Colonic mucosa (tissue), 4 donors: ENCODE measurements at regions not wholly inside any gene's neighbourhood (a gene's known extent, or its start where the extent isn't known, plus 50 kb on each side); places are given as distances from the start of the nearest gene placed in this dataset.
"Not testable (repeated sequence)": the region's sequence is repeated elsewhere in the genome, so short reads cannot be mapped to it uniquely, and the experiment has no call there.

Experiments
- DNase-seq: peaks from one replicate; pipeline ENCODE4 v3.0.0-alpha.2; 2020
- H3K27ac ChIP-seq: fragments of 200-600 bp; one replicate; pipeline ENCODE4 v1.8.0; 2021
- H3K27me3 ChIP-seq: fragments of 200-600 bp; one replicate; pipeline ENCODE4 v1.8.0; 2021
- H3K36me3 ChIP-seq: fragments of 200-600 bp; one replicate; pipeline ENCODE4 v1.8.0; 2021
- H3K4me1 ChIP-seq: fragments of 200-600 bp; one replicate; pipeline ENCODE4 v1.8.0; 2021; ENCODE audit warnings: mild to moderate bottlenecking
- H3K4me3 ChIP-seq: fragments of 200-600 bp; one replicate; pipeline ENCODE4 v1.8.0; 2021
- H3K9ac ChIP-seq, 2 donors: one replicate each; pipeline ENCODE4 v1.7.0; 2013; ENCODE audit warnings: control low read depth in 2 of 2, low read depth in 2 of 2, low read length in 2 of 2
- H3K9me3 ChIP-seq: fragments of 200-600 bp; one replicate; pipeline ENCODE4 v1.8.0; 2021
- intact Hi-C: fragments of 100-400 bp; cut with DNase I; formaldehyde crosslinking; loops from one replicate; pipeline ENCODE4 v1.14.1; 2022
- TF ChIP-seq, protein P1 (sequence below): fragments of 200-600 bp; IDR thresholded peaks from one replicate; pipeline ENCODE4 v1.8.0; 2022; ENCODE audit warnings: antibody characterized with exemption, mild to moderate bottlenecking
- donor health status: healthy.
- donor health status: DM: no; HTN: no; CAD: no.
- donor health status: DM: no; HTN: no; CAD: no.

DNA sequence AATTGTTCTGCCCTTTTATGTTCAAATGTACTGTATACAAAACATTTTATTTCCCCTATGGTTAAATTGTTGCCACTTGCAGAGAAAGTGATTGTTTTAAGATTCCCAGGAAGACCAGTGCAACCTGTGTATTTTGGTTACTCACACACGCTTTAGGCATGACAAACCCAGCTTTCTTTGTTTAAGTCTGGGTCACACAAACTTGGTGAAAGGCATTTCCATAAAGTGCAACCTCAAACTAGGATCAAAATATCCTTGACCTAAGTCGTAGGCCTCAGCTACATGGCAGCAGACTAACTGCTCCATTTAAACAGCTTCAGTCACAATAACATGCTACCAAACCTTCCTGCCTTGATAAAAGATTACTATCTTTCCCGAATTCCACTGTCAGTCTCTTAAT, 639.0 kb upstream of the PRR20A start:
- no peaks in the 10 kb centered on the region for H3K4me1 ChIP-seq
- no peaks in the 10 kb centered on the region for H3K27me3 ChIP-seq
- no peaks in the 10 kb centered on the region for H3K36me3 ChIP-seq
- TF ChIP-seq, protein P1, sequence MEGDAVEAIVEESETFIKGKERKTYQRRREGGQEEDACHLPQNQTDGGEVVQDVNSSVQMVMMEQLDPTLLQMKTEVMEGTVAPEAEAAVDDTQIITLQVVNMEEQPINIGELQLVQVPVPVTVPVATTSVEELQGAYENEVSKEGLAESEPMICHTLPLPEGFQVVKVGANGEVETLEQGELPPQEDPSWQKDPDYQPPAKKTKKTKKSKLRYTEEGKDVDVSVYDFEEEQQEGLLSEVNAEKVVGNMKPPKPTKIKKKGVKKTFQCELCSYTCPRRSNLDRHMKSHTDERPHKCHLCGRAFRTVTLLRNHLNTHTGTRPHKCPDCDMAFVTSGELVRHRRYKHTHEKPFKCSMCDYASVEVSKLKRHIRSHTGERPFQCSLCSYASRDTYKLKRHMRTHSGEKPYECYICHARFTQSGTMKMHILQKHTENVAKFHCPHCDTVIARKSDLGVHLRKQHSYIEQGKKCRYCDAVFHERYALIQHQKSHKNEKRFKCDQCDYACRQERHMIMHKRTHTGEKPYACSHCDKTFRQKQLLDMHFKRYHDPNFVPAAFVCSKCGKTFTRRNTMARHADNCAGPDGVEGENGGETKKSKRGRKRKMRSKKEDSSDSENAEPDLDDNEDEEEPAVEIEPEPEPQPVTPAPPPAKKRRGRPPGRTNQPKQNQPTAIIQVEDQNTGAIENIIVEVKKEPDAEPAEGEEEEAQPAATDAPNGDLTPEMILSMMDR: no peak
- no peaks in the 10 kb centered on the region for H3K9me3 ChIP-seq
- no peak overlapping the region for H3K9ac ChIP-seq
- no peak overlapping the region for H3K4me3 ChIP-seq
- H3K27ac ChIP-seq: no peak overlapping the region
- intact Hi-C loops: no loop called here
- no peak for DNase-seq

DNA sequence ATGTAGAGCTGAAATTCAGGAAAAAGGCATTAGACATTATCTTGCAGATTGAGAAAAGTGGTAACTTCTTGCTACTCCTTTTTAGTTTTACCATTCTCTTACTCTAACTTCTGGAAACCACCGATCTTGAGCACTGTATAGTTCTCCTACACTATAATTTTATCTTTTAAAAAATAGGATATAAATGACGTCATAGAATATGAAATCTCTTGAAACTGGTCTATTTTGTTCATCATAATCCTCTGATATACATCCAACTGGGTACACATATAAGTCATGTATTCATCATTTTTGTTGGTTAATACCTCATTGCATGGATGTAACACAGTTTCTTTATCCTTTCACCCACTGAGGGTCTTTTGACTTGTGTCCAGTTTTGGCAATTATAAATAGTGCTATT, 629.9 kb upstream of the PRR20A start:
- TF ChIP-seq, protein P1: no peak
- no peak overlapping the region for H3K4me3 ChIP-seq
- no peaks in the 10 kb centered on the region for H3K4me1 ChIP-seq
- intact Hi-C loops: no loop called here
- no peak overlapping the region for H3K27ac ChIP-seq
- no peak for DNase-seq
- no peaks in the 10 kb centered on the region for H3K27me3 ChIP-seq
- no peaks in the 10 kb centered on the region for H3K9me3 ChIP-seq
- no peaks in the 10 kb centered on the region for H3K36me3 ChIP-seq
- no peak overlapping the region for H3K9ac ChIP-seq

DNA sequence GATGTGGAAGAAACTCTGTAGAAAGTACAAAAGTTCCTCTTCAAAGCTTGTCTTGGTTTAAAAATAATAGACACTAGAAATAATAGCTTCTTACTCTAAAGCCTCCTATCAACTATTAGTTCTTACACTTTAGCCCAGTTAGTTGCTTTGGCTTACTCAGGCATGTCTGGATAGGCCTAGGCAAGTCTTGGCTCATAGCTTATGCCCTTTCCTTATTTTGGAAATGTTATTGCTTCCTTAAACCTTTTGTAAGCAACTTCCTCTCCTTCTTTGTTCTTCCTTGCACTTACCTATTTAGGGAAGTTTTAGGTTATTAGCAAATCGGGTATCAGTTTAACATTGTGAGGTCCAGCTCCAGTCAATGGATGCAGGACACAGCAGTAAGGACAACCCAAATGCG, 628.4 kb upstream of the PRR20A start:
- H3K4me1 ChIP-seq, intact Hi-C loops: not testable (repeated sequence)

DNA sequence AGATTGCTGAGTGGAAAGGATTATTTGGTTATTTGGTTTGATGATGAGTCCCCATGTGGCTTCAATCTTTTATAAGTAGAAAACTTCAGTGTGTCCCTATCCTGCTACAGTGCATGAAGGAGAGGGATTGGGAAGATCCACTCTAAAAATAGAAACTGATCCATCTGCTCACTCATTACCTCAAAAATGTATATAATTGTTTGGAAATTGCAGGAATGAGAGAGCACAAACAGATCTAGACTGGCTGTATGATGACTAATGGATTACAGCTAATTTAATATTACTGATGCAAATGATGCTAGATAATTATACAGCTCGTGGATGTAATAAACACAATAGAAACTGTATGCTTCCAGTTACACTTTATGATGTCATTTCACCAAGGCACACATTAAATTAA, 625.3 kb upstream of the PRR20A start:
- Histone ChIP-seq H3K27ac (no peak overlapping the region), H3K4me3 (no peak overlapping the region), H3K9ac (no peak overlapping the region), H3K36me3 (no peaks in the 10 kb centered on the region), H3K9me3 (no peaks in the 10 kb centered on the region), H3K27me3 (no peaks in the 10 kb centered on the region), H3K4me1 (no peaks in the 10 kb centered on the region)
- DNase-seq: no peak
- TF ChIP-seq, protein P1: no peak
- intact Hi-C loops: no loop called here

More for the DNA sequence above, 628.4 kb upstream of the PRR20A start:
- H3K9me3 ChIP-seq, H3K27me3 ChIP-seq, H3K36me3 ChIP-seq, H3K9ac ChIP-seq, H3K27ac ChIP-seq, DNase-seq, H3K4me3 ChIP-seq: not testable (repeated sequence)

DNA sequence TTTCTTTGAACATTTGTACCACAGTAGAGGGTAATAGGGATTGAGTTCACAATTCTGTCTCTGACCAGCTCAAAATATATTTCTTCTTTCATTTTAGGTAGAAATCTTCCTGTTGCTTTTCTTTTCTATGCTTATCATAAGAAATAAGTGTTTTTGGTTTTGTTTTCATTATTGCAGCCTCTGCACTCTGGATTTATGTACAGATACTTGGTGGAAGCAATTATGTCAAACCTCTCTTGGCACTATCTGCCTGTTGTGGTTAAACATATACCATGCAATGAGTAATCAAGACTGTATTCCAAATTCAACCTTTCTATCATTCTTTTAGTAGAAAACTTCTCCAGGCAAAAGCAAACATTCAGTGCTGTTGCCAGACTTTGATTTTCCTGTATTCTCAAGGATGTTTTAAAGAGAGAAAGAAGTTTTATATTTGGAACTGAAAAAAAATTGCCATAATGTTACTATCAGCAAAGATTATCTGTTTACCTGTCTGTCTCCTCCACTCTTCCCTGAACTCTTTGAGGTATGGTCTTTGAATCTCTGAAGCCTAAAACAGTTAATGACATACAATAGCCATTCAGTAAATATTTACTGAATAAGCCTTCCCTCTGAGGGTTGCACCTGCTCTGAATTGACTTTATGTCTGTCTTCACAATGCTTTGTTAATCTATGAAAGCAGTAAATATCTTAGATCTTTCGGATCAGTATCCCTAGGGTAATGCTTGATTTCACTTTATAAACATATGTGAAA, 612.5 kb upstream of the PRR20A start:
- Histone ChIP-seq H3K4me3 (no peak overlapping the region), H3K9me3 (no peaks in the 10 kb centered on the region), H3K36me3 (no peaks in the 10 kb centered on the region), H3K9ac (no peak overlapping the region), H3K4me1 (no peaks in the 10 kb centered on the region), H3K27me3 (no peaks in the 10 kb centered on the region), H3K27ac (no peak overlapping the region)
- DNase-seq: no peak
- intact Hi-C loops: no loop called here
- TF ChIP-seq, protein P1: no peak

DNA sequence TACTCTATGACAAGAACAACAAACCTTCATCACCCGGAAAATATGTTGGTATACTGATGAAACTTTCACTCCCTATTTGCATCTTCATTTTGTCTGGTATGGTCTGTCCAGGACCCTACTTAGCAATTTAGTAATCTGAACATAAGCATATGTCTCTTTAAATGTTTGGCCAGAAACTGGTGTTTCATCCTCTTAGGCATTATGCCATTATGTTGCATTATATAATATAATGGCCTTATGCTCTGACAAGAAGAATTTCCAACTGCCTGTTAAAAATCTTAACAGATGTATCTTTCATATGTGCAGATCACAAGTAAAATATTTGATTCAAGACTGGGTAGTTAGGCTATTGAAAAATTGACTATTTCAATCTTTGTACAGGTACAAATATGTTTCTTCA, 610.6 kb upstream of the PRR20A start:
- intact Hi-C loops: no loop called here
- no peaks in the 10 kb centered on the region for H3K27me3 ChIP-seq
- DNase-seq: no peak
- H3K9ac ChIP-seq: no peak overlapping the region
- H3K4me3 ChIP-seq: no peak overlapping the region
- H3K36me3 ChIP-seq: no peaks in the 10 kb centered on the region
- TF ChIP-seq, protein P1: no peak
- no peaks in the 10 kb centered on the region for H3K9me3 ChIP-seq
- H3K4me1 ChIP-seq: no peaks in the 10 kb centered on the region
- H3K27ac ChIP-seq: no peak overlapping the region

DNA sequence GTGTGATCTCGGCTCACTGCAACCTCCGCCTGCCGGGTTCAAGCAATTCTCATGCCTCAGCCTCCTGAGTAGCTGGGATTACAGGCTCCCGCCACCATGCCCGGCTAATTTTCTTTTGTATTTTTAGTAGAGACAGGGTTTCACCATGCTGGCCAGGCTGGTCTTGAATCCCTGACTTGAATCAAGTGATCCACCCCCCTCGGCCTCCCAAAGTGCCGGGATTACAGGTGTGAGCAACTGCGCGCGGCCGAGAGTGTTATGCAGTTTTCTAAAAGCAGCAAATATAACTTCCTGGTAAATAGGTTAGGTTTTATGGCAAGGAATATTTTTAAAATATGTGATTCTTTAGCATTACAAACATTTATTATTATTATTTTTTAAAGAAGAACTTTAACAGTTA, 592.8 kb upstream of the PRR20A start:
- H3K36me3 ChIP-seq, H3K9ac ChIP-seq, H3K27me3 ChIP-seq, H3K27ac ChIP-seq, H3K4me3 ChIP-seq, H3K9me3 ChIP-seq, H3K4me1 ChIP-seq, intact Hi-C loops, DNase-seq: not testable (repeated sequence)
